Panc1 (cell line): ENCODE measurements at regions not wholly inside any gene's neighbourhood (a gene's known extent, or its start where the extent isn't known, plus 50 kb on each side); places are given as distances from the start of the nearest gene placed in this dataset.

Experiments
- POLR2AphosphoS5 ChIP-seq: IDR thresholded peaks from 2 replicates; pipeline ENCODE4 v1.6.1; 2012; ENCODE audit warnings: mild to moderate bottlenecking, low read depth, low read length, moderate library complexity
- TF ChIP-seq, protein P1 (sequence below): fragments of 450-650 bp; IDR thresholded peaks from 2 replicates; pipeline ENCODE4 v1.5.1; 2017; ENCODE audit warnings: mild to moderate bottlenecking
- TF ChIP-seq, protein P2 (sequence below), 2 experiments: IDR thresholded peaks; 2 replicates each; pipeline ENCODE4 v1.6.1; 2011 to 2012; ENCODE audit warnings: low read depth in 2 of 2, control low read depth in 1 of 2, low read length in 1 of 2, mild to moderate bottlenecking in 1 of 2, moderate library complexity in 1 of 2; ENCODE audit not compliant: insufficient read depth in 1 of 2

DNA sequence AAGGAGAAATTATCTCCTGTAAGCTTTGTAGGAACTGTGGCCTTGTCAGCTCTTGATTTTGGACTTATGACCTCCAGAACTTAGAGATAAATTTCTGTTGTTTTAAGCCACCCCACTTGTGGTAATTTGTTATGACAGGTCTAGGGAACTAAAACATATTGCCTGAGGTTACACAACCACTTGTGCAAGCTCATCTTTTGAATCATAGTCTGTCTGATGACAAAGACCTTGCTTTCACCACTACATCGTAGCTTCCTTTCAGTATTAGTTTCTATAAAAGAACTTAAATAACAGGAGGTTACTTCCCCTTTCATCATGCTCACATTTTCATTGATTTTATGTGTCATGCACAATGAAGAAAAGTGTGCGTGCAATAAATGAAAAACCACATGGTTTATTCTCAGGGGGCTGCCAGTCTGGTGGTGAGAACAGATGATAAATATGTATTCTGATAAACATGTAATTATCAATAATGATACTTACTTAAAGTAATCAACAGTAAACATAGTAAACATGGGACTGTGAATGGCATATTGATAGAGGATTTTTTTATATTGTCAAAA lies 690.0 kb upstream of the HS3ST1 start:
- TF ChIP-seq, protein P1, sequence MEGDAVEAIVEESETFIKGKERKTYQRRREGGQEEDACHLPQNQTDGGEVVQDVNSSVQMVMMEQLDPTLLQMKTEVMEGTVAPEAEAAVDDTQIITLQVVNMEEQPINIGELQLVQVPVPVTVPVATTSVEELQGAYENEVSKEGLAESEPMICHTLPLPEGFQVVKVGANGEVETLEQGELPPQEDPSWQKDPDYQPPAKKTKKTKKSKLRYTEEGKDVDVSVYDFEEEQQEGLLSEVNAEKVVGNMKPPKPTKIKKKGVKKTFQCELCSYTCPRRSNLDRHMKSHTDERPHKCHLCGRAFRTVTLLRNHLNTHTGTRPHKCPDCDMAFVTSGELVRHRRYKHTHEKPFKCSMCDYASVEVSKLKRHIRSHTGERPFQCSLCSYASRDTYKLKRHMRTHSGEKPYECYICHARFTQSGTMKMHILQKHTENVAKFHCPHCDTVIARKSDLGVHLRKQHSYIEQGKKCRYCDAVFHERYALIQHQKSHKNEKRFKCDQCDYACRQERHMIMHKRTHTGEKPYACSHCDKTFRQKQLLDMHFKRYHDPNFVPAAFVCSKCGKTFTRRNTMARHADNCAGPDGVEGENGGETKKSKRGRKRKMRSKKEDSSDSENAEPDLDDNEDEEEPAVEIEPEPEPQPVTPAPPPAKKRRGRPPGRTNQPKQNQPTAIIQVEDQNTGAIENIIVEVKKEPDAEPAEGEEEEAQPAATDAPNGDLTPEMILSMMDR: no peak
- TF ChIP-seq, protein P2, sequence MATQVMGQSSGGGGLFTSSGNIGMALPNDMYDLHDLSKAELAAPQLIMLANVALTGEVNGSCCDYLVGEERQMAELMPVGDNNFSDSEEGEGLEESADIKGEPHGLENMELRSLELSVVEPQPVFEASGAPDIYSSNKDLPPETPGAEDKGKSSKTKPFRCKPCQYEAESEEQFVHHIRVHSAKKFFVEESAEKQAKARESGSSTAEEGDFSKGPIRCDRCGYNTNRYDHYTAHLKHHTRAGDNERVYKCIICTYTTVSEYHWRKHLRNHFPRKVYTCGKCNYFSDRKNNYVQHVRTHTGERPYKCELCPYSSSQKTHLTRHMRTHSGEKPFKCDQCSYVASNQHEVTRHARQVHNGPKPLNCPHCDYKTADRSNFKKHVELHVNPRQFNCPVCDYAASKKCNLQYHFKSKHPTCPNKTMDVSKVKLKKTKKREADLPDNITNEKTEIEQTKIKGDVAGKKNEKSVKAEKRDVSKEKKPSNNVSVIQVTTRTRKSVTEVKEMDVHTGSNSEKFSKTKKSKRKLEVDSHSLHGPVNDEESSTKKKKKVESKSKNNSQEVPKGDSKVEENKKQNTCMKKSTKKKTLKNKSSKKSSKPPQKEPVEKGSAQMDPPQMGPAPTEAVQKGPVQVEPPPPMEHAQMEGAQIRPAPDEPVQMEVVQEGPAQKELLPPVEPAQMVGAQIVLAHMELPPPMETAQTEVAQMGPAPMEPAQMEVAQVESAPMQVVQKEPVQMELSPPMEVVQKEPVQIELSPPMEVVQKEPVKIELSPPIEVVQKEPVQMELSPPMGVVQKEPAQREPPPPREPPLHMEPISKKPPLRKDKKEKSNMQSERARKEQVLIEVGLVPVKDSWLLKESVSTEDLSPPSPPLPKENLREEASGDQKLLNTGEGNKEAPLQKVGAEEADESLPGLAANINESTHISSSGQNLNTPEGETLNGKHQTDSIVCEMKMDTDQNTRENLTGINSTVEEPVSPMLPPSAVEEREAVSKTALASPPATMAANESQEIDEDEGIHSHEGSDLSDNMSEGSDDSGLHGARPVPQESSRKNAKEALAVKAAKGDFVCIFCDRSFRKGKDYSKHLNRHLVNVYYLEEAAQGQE (IDR thresholded peaks at IDR 0.05; ENCODE audit: insufficient read depth in 1 of 2, low read depth in 2 of 2, low read length in 1 of 2): no peak
- no peak for TF ChIP-seq POLR2AphosphoS5
